ENCODE measurements at regions not wholly inside any gene's neighbourhood (a gene's known extent, or its start where the extent isn't known, plus 50 kb on each side); places are given as distances from the start of the nearest gene placed in this dataset.

GRCh38 chr13:36493046-36493445 lies 60.8 kb downstream of the CCNA1 start:
- no peak for DNase-seq

GRCh38 chr13:36495431-36495830 lies 63.1 kb downstream of the CCNA1 start:
- DNase-seq: no peak

DNA sequence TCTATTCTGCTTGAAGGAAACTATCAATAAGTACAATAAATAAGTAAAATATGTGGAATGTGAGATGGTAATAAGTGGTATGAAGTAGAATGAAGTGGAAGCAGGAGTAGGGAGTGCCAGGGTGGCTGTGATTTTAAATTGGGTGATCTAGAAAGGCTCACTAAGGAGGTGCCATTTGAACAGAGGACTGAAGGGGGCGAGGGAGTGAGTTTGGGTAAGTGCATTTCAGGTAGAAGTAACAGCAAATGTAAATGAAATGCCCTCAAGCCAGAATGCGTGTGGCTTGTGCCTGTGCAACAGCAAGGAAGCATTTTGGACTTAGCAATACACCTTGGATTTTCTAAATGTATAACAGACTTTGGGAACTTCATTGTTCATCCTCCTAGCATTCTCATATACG lies 77.1 kb downstream of the CCNA1 start:
- no peak for DNase-seq

GRCh38 chr13:36512771-36513170 lies 80.5 kb downstream of the CCNA1 start:
- no peak for DNase-seq

- DNase-seq: no peak
Observed at GRCh38 chr13:36513266-36513665, 81.0 kb downstream of the CCNA1 start.

- DNase-seq: no peak
Observed at GRCh38 chr13:36515466-36515865, 83.2 kb downstream of the CCNA1 start.

GRCh38 chr13:36516225-36516624 lies 83.9 kb downstream of the CCNA1 start:
- DNase-seq: no peak

GRCh38 chr13:36518707-36519106 lies 86.4 kb downstream of the CCNA1 start:
- DNase-seq: no peak

GRCh38 chr13:36519432-36519831 lies 87.1 kb downstream of the CCNA1 start:
- no peak for DNase-seq

GRCh38 chr13:36520111-36520510 lies 87.8 kb downstream of the CCNA1 start:
- no peak for DNase-seq

GRCh38 chr13:36526897-36527296 lies 94.6 kb downstream of the CCNA1 start:
- DNase-seq: no peak

- DNase-seq: no peak
Observed at GRCh38 chr13:36528105-36528504, 95.8 kb downstream of the CCNA1 start.

- DNase-seq: no peak
Observed at GRCh38 chr13:36530050-36530789, 97.9 kb downstream of the CCNA1 start.

GRCh38 chr13:36530861-36531590 lies 98.7 kb downstream of the CCNA1 start:
- no peak for DNase-seq

DNA sequence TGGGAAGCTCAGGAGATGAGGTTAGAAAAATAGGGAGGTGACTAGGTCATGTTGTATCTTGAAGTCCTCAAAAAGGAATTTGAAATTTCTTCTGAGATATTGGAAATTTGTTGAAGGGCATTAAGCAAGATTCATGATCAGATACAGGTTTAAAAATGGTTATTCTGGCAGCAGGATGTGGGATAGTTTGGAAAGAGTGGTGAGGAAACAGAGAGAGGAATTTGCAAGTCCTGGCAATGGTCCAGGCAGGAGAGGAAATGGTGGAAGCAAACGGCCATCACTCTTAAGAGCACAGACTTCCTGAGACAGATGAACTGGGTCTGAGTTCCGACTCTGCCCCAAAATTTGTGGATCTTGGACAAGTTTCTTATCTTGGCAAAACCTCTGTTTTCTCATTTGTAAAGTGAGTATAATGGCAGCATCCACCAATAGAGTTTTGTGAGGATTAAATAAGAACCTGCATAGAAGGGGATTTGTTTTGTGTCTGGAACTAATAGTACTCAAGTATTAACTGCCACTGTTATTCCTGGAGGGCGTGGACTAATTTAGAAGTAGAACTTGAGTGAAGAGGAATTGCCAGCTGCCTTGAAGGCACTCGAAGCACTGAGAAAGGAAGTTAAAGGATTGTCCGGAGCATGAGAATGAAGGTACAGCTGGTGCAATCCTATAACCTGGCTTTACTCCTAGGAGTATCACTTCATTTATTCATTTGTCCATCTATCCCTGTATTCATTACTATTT lies 99.6 kb downstream of the CCNA1 start:
- no peak for DNase-seq

DNA sequence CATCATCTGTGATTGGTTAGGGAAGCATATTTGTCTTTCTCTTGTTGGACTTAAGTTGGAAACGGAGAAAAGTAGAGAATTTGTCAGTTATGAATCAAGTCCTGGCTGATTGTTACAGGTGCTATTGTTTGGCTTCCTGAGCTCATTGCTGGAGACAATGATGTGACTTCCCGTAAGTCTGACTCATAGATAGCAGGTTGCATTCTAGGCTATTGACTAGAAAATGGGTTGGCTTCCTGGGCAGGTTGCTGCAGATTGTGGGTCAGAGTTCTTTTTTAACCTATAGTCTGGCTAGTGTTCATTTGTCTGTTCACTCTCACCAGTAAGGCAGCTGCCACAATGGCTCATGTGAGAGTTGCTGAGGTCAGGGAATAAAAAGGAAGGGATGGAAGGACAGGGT lies 101.5 kb downstream of the CCNA1 start:
- no peak for DNase-seq

- DNase-seq: peak; percentile 98
Observed at GRCh38 chr13:36536546-36536945, 104.3 kb downstream of the CCNA1 start.

- DNase-seq: peak; percentile 91
Observed at GRCh38 chr13:36543671-36544070, 111.4 kb downstream of the CCNA1 start.

GRCh38 chr13:36548129-36548528 lies 115.8 kb downstream of the CCNA1 start:
- peak; percentile 36 for DNase-seq

DNA sequence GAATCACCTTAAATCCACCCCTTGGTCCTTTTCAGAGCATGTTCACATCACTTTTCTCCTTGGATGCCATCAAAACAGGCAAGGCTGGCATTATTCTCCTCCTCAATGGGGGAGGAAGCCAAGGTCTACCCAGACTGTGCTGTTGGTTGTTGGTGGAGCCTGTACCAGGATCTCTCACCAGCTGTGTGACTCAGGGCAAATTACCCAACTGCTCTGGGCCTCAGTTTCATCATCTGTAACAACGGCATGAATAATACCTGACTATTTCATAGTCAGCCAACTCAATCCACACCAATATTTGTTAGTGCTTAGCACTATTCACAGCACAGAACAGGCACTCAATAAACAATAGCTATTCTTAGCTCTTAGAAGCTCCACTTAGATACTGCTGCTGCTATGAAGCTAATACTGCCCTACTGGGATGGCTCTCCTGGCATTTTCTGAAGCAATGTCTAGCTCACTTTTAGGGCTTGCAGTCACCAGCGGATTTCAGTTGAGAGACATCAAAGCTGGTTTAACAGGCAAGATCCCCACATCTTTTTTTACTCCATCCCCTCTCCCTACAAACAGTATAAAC lies 116.9 kb downstream of the CCNA1 start:
- DNase-seq: no peak

DNA sequence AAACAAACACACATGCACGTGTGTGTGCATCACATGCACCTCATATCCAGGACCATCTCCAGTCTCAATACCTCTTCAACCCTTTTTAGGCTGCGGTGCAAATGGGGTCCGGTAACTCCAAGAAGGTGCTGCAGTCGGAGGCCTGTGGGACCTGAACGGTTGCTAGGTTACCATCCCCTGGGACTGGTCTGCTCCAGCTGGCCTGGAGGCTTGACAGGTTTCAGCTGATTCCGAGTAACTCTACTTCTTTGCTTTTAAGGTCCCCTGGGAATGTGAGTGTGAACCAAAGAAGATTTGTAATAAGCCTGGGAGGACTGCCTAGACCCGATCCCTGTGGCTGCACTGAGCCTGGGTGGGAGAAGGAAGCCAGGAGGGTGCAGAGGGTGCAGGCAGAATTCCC lies 117.5 kb downstream of the CCNA1 start:
- DNase-seq: no peak

DNA sequence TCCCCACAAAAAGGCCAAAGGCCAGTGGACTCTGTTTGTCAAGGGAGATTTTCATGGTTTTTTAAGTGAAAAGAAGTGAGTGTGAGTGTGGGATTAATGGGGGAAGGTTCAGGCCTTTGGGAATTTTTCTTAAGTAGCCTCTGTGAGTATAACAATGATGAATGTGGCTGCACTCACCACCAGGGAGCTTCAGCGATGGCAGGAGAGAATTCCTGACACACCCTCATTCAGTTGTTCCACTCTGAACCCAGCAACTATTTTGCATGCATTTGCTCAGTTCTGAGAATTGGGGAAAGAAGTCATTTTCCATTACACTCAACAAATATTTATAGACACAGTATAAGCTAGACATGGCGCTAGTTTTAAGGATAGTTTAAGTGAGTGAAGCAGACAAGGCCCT lies 117.9 kb downstream of the CCNA1 start:
- DNase-seq: no peak

DNA sequence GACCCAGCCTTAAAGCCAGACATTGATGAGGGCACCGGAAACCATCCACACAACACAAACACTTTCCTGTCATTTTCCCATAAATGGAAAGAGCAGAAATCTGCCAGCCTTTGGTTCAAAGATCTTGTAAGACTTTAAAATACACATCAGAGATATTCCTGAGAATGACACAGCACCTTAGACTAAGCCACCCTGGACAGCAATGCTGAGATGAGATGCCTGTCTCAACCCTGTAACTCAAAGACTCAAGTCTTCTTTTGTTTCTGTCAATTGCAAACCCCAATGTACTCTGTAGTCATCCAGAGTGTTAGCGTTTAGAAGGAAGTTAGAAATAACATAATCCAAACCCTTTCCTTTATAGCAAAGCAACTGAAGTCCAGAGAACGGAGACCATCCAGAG lies 119.2 kb downstream of the CCNA1 start:
- DNase-seq: no peak

- no peak for DNase-seq
Observed at GRCh38 chr13:36552334-36552733, 120.0 kb downstream of the CCNA1 start.

Data from NCI-H2081 treated with DMSO at 0.1 percent for 48 hours (cell line).